Esophagus squamous epithelium (tissue), 4 donors: ENCODE measurements at regions not wholly inside any gene's neighbourhood (a gene's known extent, or its start where the extent isn't known, plus 50 kb on each side); places are given as distances from the start of the nearest gene placed in this dataset.

Experiments used
- POLR2A ChIP-seq, 4 donors: fragments of 450-650 bp; IDR thresholded peaks; one replicate each; pipeline ENCODE4 v1.6.1; 2017; ENCODE audit warnings: antibody characterized with exemption in 4 of 4, mild to moderate bottlenecking in 4 of 4, moderate library complexity in 3 of 4
- TF ChIP-seq, protein P1 (sequence below), 6 experiments: fragments of 450-650 bp in 4 of 6; fragments of 200-600 bp in 2 of 6; sonication (generic) in 2 of 6; IDR thresholded peaks; one replicate each; pipeline ENCODE4 v1.5.1; 2016 to 2019; ENCODE audit warnings: antibody characterized with exemption in 6 of 6, mild to moderate bottlenecking in 4 of 6, moderate library complexity in 4 of 6

DNA sequence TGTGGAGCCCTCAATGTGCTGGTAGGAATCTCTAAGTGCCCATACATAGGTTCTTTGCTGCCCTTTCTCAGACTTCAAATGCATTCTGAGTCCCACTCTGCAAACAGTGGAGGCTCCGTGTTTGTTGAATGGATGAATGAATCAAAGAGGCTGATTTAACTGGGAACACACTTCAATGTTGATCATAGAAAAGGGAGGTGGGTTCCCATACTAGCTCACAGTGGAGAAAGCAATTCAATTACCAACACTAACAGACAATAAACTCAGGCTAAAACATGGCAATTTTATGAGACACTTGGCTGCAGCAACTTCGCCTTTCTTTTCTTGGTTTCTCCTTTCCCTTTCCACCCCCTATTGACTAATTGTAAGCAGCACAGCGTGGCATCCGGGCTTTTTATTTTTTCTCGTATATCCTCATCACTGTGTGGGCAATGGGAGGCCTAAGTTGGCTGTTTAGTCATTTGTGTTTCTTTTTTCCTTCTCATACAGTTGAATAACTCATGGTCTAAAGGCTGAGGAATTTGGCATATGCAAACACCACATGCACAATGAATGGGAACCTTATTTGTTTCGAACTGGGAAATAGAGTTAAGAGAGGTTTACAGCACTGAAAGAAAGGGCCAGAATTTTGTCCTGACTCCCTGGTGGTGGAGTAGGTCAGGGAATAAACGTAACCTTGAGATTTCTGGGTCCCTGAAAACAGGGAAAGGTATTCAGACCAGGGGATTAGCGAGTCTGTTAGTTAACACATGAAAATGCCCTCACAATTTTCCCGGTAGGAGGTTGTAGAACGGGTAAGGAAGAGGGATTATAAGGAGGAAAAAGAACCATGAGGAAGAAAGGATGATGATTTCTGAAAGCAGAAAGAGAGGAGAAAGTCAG is 858.5 kb downstream of the KCNMA1 start:
- TF ChIP-seq, protein P1, sequence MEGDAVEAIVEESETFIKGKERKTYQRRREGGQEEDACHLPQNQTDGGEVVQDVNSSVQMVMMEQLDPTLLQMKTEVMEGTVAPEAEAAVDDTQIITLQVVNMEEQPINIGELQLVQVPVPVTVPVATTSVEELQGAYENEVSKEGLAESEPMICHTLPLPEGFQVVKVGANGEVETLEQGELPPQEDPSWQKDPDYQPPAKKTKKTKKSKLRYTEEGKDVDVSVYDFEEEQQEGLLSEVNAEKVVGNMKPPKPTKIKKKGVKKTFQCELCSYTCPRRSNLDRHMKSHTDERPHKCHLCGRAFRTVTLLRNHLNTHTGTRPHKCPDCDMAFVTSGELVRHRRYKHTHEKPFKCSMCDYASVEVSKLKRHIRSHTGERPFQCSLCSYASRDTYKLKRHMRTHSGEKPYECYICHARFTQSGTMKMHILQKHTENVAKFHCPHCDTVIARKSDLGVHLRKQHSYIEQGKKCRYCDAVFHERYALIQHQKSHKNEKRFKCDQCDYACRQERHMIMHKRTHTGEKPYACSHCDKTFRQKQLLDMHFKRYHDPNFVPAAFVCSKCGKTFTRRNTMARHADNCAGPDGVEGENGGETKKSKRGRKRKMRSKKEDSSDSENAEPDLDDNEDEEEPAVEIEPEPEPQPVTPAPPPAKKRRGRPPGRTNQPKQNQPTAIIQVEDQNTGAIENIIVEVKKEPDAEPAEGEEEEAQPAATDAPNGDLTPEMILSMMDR (IDR thresholded peaks at IDR 0.05) = no peak
- TF ChIP-seq POLR2A (IDR thresholded peaks at IDR 0.05) = no peak
